Activated CD4-positive, alpha-beta T cell treated with anti-CD3 and anti-CD28 coated beads, Interleukin-2, Interleukin-6, amounts not matched to agents 100 ng/mL and 50 ng/mL, durations not matched to agents 16 hours and 8 hours (primary cell): ENCODE measurements at regions not wholly inside any gene's neighbourhood (a gene's known extent, or its start where the extent isn't known, plus 50 kb on each side); places are given as distances from the start of the nearest gene placed in this dataset.

ENCODE experiments used
- DNase-seq: peaks from one replicate; pipeline ENCODE4 v3.0.0-alpha.2; 2020

DNA sequence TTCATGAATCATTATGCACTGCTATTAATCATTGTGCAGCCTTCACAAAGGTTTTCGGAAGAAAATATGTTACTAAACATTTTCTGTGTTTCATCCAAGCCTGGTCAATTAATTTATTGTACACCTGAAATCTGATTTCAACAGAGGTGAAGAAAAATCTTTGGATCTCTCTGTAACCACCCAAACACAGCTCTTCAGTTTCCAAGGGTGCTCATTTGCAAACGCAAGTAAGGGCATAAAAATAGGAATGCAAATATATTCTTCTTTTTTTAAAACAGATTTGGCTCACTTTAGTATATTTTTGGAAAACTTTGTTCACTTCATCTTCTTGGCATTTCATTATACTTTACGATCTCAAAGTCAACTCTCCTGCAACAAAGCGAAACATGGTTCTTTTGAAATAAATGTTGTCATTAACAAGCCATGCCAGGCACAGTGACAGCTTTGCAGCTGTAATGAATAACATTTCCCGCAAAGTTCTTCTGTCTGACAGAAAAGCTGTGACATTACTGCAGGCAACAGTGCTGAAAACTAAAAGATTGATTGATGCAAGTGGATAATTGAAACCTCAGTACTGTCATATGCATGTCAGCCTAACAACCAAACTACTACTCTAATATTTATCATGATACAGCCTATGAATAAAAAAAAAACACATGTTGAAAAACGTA is 348.3 kb downstream of the FRK start:
- DNase-seq, result no peak

DNA sequence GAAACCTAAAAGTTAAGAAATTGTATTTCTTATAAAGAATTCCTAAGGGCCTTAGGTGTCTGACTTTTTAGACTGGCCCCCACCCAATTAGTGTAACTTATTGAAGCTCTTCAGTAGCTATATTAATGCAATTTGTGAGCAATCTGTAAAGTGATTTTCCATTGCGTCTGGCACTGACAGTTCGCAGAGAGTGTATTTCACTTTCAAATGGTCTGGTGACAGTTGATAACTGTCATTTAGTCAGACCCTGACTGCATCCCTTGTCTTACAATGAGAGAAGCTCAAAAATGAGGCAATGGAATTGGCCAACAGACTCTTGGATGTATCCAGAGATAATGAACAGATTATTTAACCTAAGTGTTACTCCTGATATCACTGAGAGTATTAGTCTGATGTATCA is 351.8 kb downstream of the FRK start:
- no peak for DNase-seq

DNA sequence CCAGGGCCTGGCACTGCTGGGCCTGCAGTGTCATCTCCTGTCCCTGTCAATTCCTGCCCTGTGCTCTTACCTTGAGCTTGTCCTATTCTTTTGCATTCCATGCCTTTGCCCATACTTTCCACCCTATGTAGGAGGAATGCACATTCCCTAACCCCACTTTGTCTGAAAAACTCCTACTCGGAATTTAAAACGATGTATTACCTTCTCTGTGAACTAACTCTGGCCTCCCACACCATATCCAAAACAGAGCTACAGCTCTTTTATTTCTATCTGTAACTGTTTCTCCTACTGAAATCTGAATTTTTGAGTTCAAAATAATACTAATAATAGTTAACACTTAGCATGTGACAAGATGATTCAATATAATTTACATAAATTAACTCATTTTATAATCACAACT is 353.7 kb downstream of the FRK start:
- DNase-seq, result no peak

- no peak for DNase-seq
Measured at GRCh38 chr6:115706324-115706723, 354.4 kb downstream of the FRK start.

GRCh38 chr6:115704028-115704427 is 356.7 kb downstream of the FRK start:
- no peak for DNase-seq

DNA sequence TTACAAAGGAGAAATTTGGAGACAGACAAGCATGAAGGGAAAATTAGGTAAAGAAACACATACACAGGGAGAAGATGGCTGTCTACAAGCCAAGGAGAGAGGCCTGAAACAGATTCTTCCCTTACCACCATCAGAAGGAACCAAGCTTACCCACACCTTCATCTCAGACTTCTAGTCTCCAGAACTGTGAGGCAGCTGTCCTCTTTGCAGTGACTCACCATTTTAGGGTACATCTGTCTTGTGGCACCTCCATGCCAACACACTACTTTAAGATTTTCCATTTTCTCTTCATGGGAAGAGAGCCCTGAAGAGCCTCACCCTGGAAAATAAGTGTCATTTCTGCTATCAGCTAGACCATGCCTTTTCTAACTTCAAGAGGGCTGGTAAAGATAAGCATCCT is 369.3 kb downstream of the FRK start:
- DNase-seq, result no peak

- DNase-seq, result no peak
Measured at GRCh38 chr6:115690854-115691253, 369.8 kb downstream of the FRK start.

GRCh38 chr6:115681978-115682775 is 378.5 kb downstream of the FRK start:
- no peak for DNase-seq

DNA sequence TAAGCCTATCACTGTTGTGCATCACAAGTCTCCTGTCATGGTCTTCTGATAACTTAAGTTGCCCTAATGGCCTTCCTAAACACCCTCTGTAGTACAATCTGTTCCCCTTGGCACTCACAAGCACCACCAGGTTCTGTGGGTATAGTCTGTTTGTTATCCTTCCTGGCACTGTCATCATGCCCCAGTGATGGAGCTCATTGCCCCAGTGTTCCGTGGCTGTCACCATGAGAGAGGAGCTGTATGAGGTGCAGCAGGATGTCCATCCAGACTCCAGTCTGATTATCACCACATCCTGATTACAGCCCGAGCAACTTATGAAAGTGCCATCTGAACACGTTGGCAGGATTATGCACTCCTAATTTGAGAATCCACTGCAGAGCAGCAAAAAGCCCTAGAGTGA is 380.1 kb downstream of the FRK start:
- DNase-seq, result no peak

DNA sequence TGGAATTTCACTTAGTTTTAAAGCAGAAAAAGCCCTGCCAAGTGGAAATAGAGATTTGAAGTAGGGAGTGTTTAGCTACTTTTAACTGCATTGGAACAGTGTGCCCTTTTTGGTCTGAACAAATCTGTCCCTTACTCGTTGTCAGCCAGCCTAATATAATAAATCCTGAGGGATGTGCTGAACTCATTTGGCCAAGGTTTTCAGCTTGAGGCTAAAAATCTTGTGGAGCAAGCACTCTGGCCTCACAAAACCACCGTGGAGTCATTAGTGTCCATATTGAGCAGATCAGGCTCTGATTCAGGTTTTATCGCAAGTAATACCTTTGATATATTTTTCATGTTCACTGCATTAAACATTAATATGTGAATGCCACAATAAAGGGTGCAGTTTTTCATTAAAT is 383.5 kb downstream of the FRK start:
- no peak for DNase-seq

DNA sequence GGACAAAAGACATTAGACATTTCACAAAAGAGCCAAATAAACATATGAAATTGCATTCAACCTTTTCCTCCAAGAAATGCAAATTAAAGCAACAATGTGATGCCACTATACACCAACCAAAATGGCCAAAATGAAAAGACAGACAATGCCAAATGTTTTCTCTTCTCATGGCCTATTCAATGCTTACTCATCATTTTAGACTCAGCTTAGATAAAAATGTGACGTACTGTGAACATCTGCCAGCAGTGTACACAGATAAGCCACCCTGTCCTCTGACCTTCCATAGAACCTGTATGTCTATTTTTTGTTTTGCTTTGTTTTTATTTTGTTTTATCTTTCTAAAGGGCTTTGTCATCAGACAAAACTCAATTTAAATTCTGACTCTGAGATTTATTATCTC is 385.2 kb downstream of the FRK start:
- DNase-seq, result no peak

- no peak for DNase-seq
Measured at GRCh38 chr6:115668781-115669180, 391.9 kb downstream of the FRK start.

GRCh38 chr6:115668211-115668610 is 392.5 kb downstream of the FRK start:
- no peak for DNase-seq

DNA sequence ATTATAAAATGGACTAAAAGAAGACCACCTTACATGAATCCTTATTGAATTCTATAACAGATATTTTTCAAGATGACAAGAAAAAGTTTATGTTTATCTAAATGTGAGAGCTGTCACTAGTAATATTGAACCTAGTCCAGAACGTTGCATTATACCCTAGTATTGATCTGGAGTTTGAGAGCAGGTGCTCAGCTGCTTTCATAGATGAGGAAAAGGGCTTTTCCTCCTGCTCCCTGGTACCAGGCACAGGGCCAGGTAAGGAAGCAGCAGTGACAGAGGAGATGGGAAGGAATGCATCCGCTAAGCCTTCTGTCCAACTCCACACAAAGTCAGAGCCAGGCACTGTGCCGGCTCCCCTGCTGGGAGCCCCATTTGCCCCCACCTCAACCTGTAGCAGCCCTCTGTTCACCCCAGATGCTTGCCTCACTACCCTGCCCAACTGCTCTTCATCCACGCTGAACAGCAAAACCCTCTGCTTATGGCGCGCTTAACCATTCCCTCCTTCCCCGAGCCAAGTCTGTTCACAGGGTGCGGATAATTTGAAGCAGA is 393.1 kb downstream of the FRK start:
- DNase-seq, result no peak

DNA sequence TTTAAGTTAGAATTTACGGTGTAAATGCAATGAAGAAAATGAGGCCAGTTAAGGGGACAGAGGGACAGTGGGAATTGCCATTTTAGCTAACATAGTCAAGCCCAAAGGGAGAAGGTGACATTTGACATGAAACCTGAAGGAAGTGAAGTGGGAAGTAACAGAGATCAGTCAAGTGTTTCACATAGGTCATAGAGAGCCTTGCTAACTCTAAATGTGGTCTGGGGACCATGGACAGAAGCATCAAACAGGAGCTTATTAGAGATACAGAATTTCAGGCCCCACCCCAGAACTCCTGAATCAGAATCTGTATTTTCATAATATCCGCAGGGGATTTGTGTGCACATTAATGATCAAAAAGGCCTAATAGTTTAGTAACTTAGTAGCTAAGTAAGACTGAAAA is 393.7 kb downstream of the FRK start:
- no peak for DNase-seq

GRCh38 chr6:115665310-115665709 is 395.4 kb downstream of the FRK start:
- DNase-seq, result no peak

- no peak for DNase-seq
Measured at GRCh38 chr6:115663681-115664080, 397.0 kb downstream of the FRK start.

DNA sequence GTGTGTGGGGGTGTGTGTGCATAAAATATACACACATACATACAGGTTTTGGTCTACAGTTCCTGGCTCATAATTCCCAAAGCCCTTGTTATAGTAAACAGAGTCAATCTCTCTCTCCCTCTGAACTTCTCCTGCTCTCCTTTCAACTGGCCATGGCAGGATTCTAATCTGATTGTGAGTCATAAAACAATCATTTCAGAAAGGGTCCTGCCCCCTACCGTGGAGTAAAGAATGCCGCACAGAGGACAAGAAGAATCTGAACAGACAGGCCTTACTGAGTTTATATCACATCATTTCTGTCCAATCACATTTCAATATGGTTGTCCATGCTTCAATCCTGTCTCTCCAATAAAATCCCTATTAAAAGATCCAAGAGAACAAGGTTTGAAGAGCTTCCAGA is 416.9 kb downstream of the FRK start:
- DNase-seq, result no peak

DNA sequence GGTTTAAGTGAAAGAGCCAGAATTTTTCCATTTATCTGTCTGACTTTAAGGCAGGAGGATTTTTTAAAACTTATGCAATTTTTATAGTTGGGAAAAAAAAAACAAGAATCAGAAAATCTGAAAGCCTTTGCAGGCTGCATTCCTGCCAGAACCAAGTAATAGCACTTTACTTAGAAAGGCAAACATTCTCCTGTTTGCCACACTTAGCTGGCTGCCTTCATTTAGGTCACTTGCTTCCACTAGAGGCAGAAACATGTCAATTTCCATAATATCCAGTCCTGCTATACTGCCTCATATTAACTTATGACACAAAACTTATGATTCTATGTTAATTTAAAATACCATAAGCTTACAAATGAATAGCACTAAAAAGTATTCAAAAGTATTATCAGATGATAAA is 425.8 kb downstream of the FRK start:
- no peak for DNase-seq

DNA sequence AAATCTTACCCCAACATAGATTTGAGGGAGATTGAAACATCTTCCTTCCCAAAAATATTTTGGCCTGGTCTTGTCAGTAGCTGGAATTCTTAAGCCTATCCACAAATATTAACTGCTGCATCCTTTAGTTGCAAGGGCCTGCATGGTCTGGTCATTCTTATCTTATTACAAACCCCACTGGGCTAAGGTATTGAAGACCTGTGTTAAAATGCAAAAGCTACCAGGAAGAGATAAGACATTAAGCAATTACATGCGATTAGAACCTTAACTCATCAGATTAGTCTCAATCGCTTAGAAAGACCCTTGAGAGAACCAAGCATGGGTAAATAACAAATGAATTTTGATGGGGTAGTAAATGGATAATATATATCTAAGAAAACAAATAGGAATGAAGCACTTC is 426.6 kb downstream of the FRK start:
- DNase-seq, result no peak

- DNase-seq, result no peak
Measured at GRCh38 chr6:115631028-115631427, 429.7 kb downstream of the FRK start.

DNA sequence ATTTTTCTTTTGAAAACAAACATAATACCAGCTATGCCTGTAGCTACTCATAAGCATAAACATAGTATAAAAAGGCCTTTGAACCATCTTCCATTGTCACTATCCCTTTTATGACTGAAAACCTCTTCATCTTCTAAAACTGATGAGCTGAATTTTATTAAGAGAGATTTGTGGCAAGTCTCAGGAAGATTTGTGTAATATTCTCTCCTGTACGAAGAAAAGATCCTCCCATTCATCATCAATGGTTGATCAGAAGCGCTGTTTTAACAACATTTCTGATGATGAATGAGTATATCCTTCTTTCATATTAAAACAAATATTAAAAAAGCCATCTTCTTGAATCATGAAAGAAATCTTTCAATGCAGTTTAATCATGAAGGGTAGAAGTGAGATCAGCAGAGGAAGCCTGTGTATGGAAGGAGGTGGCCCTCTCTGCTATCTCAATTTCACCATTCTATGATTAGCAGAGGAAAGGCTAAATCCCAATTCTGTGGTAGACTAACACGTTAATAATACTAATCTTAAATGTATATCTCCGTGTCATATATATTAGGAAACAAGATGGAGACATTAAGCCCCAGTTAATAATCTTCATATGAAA is 430.2 kb downstream of the FRK start:
- DNase-seq, result no peak

- no peak for DNase-seq
Measured at GRCh38 chr6:115629415-115629814, 431.3 kb downstream of the FRK start.

- no peak for DNase-seq
Measured at GRCh38 chr6:115618256-115618655, 442.4 kb downstream of the FRK start.
